Activated CD4-positive, alpha-beta T cell treated with anti-CD3 and anti-CD28 coated beads for 36 hours (primary cell): ENCODE measurements at regions not wholly inside any gene's neighbourhood (a gene's known extent, or its start where the extent isn't known, plus 50 kb on each side); places are given as distances from the start of the nearest gene placed in this dataset.
"Not testable (repeated sequence)": the region's sequence is repeated elsewhere in the genome, so short reads cannot be mapped to it uniquely, and the experiment has no call there.

Experiments used
- ATAC-seq: fragments of 200-7000 bp; cut with Tn5 transposase; one replicate; pipeline ENCODE4 v1.10.0; 2021; ENCODE audit warnings: mild to moderate bottlenecking, moderate library complexity
- CTCF ChIA-PET: fragments of 350-600 bp; sonication (Branson Sonifier 250); formaldehyde crosslinking; loops from one replicate; lab custom pipeline; 2021; ENCODE audit warnings: antibody characterized with exemption; lab: Charles Lee
- POLR2A ChIA-PET: fragments of 350-600 bp; sonication (Branson Sonifier 250); formaldehyde crosslinking; loops from one replicate; lab custom pipeline; 2021; ENCODE audit warnings: antibody characterized with exemption, inconsistent platforms; lab: Charles Lee
- DNase-seq: peaks from one replicate; pipeline ENCODE4 v3.0.0-alpha.2; 2020
- H3K27ac Mint-ChIP-seq: one replicate; pipeline ENCODE4 v1.8.0; 2021; ENCODE audit warnings: mixed read lengths
- H3K27me3 Mint-ChIP-seq: one replicate; pipeline ENCODE4 v1.8.0; 2021; ENCODE audit warnings: mixed read lengths
- H3K36me3 Mint-ChIP-seq: one replicate; pipeline ENCODE4 v1.8.0; 2021; ENCODE audit warnings: low read depth, mixed read lengths
- H3K4me1 Mint-ChIP-seq: one replicate; pipeline ENCODE4 v1.8.0; 2021; ENCODE audit warnings: mixed read lengths
- H3K4me3 Mint-ChIP-seq: one replicate; pipeline ENCODE4 v1.8.0; 2021; ENCODE audit warnings: mild to moderate bottlenecking, moderate library complexity, mixed read lengths
- H3K9me3 Mint-ChIP-seq: one replicate; pipeline ENCODE4 v1.8.0; 2021; ENCODE audit warnings: low read depth, mixed read lengths
- intact Hi-C, 2 experiments: fragments of 100-400 bp; cut with DNase I in 1 of 2; cut with micrococcal nuclease in 1 of 2; formaldehyde crosslinking; loops; one replicate each; pipeline versions ENCODE4 v1.14.2 to v1.15.1; 2022 to 2024; cut with DNase I, micrococcal nuclease

DNA sequence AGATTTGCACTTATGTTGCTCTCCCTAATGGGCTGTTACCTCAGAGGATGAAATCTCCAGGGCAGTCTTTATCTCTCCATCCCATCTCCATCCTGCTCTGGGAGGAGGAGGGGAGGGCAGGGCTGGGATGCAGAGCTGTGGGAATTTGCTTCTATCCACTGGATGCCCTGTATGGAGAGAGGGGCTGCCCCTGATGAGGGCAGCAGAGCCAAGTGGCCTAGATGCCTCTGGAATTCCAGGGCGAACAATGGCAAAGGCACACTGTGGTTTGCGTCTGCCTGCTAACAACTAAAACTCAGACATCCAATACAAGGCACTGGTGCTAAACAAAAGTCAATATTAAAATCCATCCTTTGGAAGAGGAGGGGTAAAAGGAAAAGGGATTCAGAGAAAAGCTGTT is 165.1 kb downstream of the COG6 start:
- intact Hi-C loops, result no loop called here
- Mint-ChIP-seq H3K27ac (no peak overlapping the region), H3K4me3 (no peak overlapping the region), H3K27me3 (no peaks in the 10 kb centered on the region), H3K36me3 (no peaks in the 10 kb centered on the region), H3K9me3 (no peaks in the 10 kb centered on the region), H3K4me1 (peaks cover 23% of the 10 kb centered on the region)
- CTCF ChIA-PET, result interaction anchor here (1.2 kb wide), 1 partner anchor 121 kb away, joined by 4 read pairs; no protein-coding TSS in a partner anchor
- POLR2A ChIA-PET, result no interaction called here
- DNase-seq (no peak), ATAC-seq (no peak)

DNA sequence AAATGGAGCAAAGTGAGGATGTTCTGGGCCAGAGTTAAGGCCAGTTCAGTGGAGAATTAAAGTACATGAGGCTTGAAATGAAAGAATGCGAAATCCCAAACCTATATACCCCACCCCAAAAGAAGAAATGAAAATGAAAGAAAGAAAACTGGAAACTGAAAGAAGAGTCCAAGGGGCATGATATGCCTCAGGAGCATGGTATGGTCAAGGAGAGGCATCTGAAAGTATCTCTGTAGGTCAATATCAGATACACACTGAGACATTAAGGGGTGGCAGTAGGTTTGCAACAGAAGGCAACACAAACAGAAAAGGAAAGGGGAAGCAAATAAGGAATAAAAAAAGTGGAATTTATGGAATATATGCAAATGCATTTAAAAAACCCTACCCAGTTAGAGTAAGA is 166.5 kb downstream of the COG6 start:
- ChIA-PET POLR2A (no interaction called here), CTCF (no interaction called here)
- H3K4me1 Mint-ChIP-seq, result peaks cover 23% of the 10 kb centered on the region
- no peaks in the 10 kb centered on the region for H3K27me3 Mint-ChIP-seq
- H3K36me3 Mint-ChIP-seq, result no peaks in the 10 kb centered on the region
- no peaks in the 10 kb centered on the region for H3K9me3 Mint-ChIP-seq
- peak overlapping the region; percentile 11 for H3K27ac Mint-ChIP-seq
- DNase-seq, result no peak
- H3K4me3 Mint-ChIP-seq, result no peak overlapping the region
- ATAC-seq, result peak; percentile 12
- intact Hi-C loops, result no loop called here

DNA sequence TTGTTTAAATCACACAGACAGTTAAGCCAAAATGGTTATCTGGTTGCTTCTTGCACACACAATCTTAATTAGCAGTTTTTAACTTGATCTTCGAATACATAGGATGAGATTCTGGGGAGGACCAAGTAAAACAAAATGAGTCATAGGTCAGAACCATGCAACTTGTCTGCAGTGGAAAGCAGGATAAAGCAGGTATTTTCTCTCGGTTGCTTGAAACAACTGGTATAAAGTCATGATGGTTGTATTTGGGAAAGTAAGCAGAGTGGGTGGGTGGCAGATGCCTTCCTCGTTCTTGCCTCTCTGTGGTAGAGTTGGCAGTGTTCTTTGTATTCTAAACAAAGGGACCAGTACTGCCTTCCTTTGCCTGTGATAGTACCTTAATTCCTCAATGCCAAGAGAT is 167.0 kb downstream of the COG6 start:
- DNase-seq (no peak), ATAC-seq (peak; percentile 53)
- intact Hi-C loops, result no loop called here
- H3K27me3 Mint-ChIP-seq, result no peaks in the 10 kb centered on the region
- H3K4me1 Mint-ChIP-seq, result peaks cover 23% of the 10 kb centered on the region
- POLR2A ChIA-PET, result no interaction called here
- H3K9me3 Mint-ChIP-seq, result no peaks in the 10 kb centered on the region
- H3K27ac Mint-ChIP-seq, result peak overlapping the region; percentile 34
- CTCF ChIA-PET, result no interaction called here
- H3K4me3 Mint-ChIP-seq, result no peak overlapping the region
- no peaks in the 10 kb centered on the region for H3K36me3 Mint-ChIP-seq

DNA sequence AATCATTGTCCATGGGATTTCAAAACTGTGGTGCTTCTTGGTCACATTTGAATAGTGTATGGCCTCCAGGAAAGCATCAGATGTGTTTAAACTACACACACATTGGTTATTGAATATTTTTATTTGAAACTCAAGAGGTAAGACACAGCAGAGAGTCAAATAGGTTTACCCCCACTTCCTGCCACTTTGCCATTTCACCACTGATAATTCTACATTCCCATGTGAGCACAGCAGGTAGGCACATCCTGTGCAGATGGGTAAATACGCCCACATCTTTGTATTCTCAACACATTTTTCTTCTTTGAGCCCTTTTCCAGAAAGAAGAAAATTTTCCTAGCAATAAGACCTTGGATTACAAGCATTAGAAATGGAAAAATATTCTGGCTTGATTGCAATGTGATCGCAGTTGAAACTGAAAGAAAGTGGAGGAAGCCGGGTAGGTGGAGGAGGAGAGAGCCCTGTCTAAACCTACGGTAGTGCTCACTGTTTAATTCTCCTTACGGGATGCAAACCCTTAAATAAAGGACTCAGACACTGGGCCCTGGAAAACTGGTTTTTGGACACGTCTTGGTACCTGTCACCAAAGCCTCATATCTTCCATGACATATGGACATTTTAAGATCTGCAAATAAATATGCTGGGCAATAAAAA is 167.7 kb downstream of the COG6 start:
- Mint-ChIP-seq H3K27ac (peak overlapping the region; percentile 34), H3K36me3 (no peaks in the 10 kb centered on the region), H3K4me3 (peak overlapping the region; percentile 37), H3K27me3 (no peaks in the 10 kb centered on the region), H3K9me3 (no peaks in the 10 kb centered on the region), H3K4me1 (peaks cover 23% of the 10 kb centered on the region)
- POLR2A ChIA-PET, result no interaction called here
- intact Hi-C loops, result no loop called here
- CTCF ChIA-PET, result no interaction called here
- DNase-seq, result no peak
- peak; percentile 61 for ATAC-seq

DNA sequence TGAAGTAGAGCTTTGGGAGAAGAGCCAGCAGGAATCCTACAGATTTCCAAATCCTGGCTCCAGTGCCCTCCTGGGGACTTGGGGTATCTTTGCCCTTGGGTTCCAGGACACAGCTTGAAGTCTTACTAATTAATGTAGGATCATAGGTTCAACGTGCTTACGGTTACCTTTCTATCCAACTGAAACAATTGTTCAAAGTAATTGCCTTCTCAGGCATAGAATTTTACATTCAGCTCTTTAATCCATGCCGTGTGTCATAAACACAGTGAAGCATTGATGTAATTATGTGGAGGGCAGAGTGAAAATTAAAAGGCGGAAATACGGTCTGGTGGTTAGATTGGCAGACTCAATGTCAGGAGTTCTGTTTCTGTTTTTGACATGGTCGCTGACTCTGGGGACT is 170.4 kb downstream of the COG6 start:
- intact Hi-C loops, result no loop called here
- no peak overlapping the region for H3K27ac Mint-ChIP-seq
- no peak for ATAC-seq
- peaks cover 5% of the 10 kb centered on the region for H3K9me3 Mint-ChIP-seq
- H3K27me3 Mint-ChIP-seq, result no peaks in the 10 kb centered on the region
- DNase-seq, result no peak
- no peak overlapping the region for H3K4me3 Mint-ChIP-seq
- ChIA-PET POLR2A (no interaction called here), CTCF (no interaction called here)
- peaks cover 23% of the 10 kb centered on the region for H3K4me1 Mint-ChIP-seq
- H3K36me3 Mint-ChIP-seq, result no peaks in the 10 kb centered on the region

DNA sequence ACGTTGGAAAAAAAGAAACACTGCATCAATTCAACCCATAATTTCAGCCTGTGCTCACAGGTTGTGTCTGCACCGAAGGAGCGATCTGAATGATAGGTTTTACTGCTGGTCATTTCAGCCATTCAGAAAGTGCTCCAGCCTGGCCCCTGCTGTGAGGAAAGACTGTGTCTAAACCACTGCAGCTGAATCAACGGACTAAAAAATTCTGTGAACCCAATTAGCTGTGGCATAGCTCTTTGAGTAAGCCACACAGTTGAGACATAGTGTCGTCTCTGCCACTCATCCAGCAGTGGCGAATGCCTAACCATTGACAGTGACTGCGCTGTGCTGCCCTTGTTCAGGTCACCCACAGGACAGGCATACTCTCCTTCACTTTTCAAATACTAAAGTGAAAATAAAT is 179.8 kb downstream of the COG6 start:
- peaks cover 6% of the 10 kb centered on the region for H3K27me3 Mint-ChIP-seq
- no peak overlapping the region for H3K4me3 Mint-ChIP-seq
- ATAC-seq (no peak), DNase-seq (no peak)
- no peaks in the 10 kb centered on the region for H3K36me3 Mint-ChIP-seq
- ChIA-PET CTCF (no interaction called here), POLR2A (no interaction called here)
- H3K9me3 Mint-ChIP-seq, result no peaks in the 10 kb centered on the region
- no peak overlapping the region for H3K27ac Mint-ChIP-seq
- peaks cover 6% of the 10 kb centered on the region for H3K4me1 Mint-ChIP-seq
- intact Hi-C loops, result no loop called here

DNA sequence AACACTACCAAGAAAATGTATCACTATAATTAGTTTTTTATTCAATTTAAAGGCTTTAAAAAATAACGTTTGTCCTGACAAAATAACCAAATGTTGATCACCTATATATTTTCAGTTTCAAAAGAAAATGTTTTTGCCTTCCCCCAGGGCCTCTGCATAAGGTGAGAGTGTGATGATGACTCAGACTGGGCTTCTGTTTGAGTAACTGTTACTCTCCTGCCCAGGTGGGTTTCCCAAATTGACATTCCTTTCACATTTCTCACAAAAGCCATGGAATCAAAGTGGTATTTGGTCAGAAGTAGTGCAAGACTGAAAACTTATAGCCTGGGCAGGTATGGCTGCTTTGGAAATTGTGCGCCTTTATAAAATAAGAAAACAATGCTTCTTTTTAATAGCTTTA is 180.6 kb downstream of the COG6 start:
- Mint-ChIP-seq H3K4me3 (no peak overlapping the region), H3K9me3 (no peaks in the 10 kb centered on the region), H3K27ac (no peak overlapping the region), H3K27me3 (peaks cover 6% of the 10 kb centered on the region), H3K4me1 (peaks cover 6% of the 10 kb centered on the region), H3K36me3 (no peaks in the 10 kb centered on the region)
- ChIA-PET CTCF (no interaction called here), POLR2A (no interaction called here)
- no peak for DNase-seq
- peak; percentile 53 for ATAC-seq
- intact Hi-C loops, result no loop called here

DNA sequence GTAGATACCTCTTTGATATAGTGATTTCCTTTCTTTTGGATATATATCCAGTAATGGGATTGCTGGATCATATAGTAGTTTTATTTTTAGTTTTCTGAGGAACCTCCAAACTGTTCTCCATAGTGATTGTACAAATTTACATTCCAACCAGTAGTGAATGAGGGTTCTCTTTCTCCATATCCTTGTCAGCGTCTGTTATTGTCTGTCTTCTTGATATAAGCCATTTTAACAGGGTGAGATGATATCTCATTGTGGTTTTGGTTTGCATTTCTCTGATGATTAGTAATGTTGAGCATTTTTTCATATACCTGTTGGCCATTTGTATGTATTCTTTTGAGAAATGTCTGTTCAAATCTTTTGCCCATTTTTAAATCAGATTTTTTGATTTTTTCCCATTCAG is 182.4 kb downstream of the COG6 start:
- H3K27ac Mint-ChIP-seq, H3K9me3 Mint-ChIP-seq, POLR2A ChIA-PET, DNase-seq, H3K27me3 Mint-ChIP-seq, ATAC-seq, H3K36me3 Mint-ChIP-seq, H3K4me1 Mint-ChIP-seq, intact Hi-C loops, H3K4me3 Mint-ChIP-seq, CTCF ChIA-PET: not testable (repeated sequence)

DNA sequence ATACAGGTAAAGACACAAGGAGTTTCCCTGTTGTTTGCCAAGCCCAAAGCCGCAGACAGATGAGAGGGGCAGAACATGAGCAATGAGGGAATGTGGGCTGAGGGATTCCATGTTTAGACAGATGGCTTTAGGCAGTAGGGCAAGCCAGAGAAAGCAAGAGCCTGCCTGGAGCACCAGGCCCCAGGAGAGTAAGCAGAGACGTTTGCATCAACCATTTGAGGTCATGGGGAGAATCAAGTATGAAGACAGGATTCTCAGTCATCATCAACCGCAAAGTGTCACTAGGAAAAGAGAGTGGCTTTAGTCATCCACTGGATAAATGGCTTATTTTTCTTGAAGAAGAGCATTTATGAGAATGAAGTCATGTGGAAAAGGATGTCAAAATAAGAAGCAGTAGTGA is 184.7 kb downstream of the COG6 start:
- ATAC-seq (no peak), DNase-seq (no peak)
- ChIA-PET POLR2A (no interaction called here), CTCF (interaction anchor here (0.6 to 0.8 kb wide), 2 partner anchors 29 to 173 kb away, joined by 3 read pairs; no protein-coding TSS in a partner anchor)
- peaks cover 6% of the 10 kb centered on the region for H3K4me1 Mint-ChIP-seq
- H3K27ac Mint-ChIP-seq, result no peak overlapping the region
- H3K27me3 Mint-ChIP-seq, result no peaks in the 10 kb centered on the region
- intact Hi-C loops, result no loop called here
- no peaks in the 10 kb centered on the region for H3K36me3 Mint-ChIP-seq
- H3K4me3 Mint-ChIP-seq, result no peak overlapping the region
- H3K9me3 Mint-ChIP-seq, result no peaks in the 10 kb centered on the region

DNA sequence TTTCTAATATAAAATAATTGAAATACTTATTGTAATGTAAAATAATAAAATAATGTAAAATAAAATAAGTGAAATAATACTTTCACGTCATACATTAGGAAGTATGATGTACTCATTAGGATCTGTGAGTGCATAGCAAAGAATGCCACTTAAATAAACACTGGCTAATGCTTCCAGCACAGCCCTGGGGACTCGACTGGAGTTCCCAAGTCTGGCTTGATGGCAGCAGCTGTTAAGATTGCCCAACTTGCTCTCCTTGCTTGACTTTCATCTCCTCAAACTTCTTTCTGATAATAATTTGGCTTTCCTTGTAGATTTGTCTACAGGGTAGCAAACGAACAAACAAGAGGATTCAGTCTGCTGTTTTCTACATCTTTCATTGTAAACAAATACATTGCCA is 191.9 kb downstream of the COG6 start:
- Mint-ChIP-seq H3K4me3 (no peak overlapping the region), H3K27me3 (no peaks in the 10 kb centered on the region), H3K4me1 (no peaks in the 10 kb centered on the region), H3K9me3 (peaks cover 11% of the 10 kb centered on the region), H3K27ac (no peak overlapping the region), H3K36me3 (no peaks in the 10 kb centered on the region)
- ATAC-seq (no peak), DNase-seq (no peak)
- intact Hi-C loops, result no loop called here
- ChIA-PET CTCF (no interaction called here), POLR2A (no interaction called here)

DNA sequence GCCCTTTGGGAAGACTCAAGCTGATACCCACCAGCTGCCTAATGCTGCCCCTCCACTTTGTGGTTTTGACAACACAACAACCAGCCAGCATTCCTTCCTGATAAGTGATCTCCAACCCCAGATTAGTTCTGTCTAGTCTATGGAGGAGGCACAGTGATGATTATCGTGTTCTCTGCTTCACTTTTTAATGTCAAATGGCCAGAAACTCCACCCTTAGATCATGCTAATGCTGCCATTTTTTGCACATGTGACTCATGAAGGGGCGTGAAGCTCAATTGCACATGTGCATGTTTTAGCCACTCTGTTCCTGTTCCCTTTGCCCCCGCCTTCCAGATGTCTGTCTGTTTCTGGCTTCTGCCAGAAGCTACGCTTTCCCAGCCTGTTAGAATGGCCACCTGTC is 199.8 kb downstream of the COG6 start:
- Mint-ChIP-seq H3K27me3 (peaks cover 5% of the 10 kb centered on the region), H3K9me3 (peaks cover 21% of the 10 kb centered on the region), H3K4me1 (no peaks in the 10 kb centered on the region), H3K27ac (no peak overlapping the region), H3K4me3 (no peak overlapping the region), H3K36me3 (peaks cover 6% of the 10 kb centered on the region)
- ATAC-seq (no peak), DNase-seq (no peak)
- ChIA-PET CTCF (interaction anchor here (0.6 to 1.1 kb wide), 4 partner anchors 16 to 1372 kb away, joined by 3 to 4 read pairs (median 3); no protein-coding TSS in a partner anchor), POLR2A (no interaction called here)
- intact Hi-C loops, result no loop called here

DNA sequence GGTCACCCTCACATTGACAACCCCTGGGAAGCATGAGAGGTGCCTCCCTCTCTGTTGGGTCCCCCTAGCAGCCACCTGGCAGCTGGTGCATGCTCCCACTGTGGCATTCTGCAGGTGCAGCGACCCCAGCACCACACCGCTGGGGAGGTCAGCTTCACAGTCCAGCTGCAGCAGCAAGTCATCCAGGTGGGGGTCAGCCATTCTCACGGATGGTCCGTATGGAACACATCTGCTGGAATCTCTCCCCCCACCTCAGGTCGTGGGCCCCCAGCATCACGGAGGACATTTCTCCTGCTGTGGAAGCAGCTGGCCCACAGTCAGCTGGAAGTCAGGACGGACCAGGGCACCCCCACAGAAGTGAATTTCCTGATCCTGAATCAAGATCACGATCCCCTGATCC is 201.3 kb downstream of the COG6 start:
- ATAC-seq (no peak), DNase-seq (no peak)
- POLR2A ChIA-PET, result no interaction called here
- Mint-ChIP-seq H3K36me3 (peaks cover 6% of the 10 kb centered on the region), H3K4me3 (no peak overlapping the region), H3K27me3 (peaks cover 8% of the 10 kb centered on the region), H3K9me3 (peaks cover 16% of the 10 kb centered on the region), H3K27ac (no peak overlapping the region), H3K4me1 (no peaks in the 10 kb centered on the region)
- CTCF ChIA-PET, result interaction anchor here (0.7 kb wide), 1 partner anchor 36 kb away, joined by 4 read pairs; no protein-coding TSS in a partner anchor
- intact Hi-C loops, result no loop called here
